HL-60 (cell line): ENCODE measurements at regions not wholly inside any gene's neighbourhood (a gene's known extent, or its start where the extent isn't known, plus 50 kb on each side); places are given as distances from the start of the nearest gene placed in this dataset.
A peak's percentile ranks its signal among the peaks of the same experiment; 100 is the strongest.

Source experiments
- GABPA ChIP-seq: IDR thresholded peaks from 2 replicates; pipeline ENCODE4 v1.6.1; 2012; ENCODE audit warnings: low read depth
- POLR2AphosphoS5 ChIP-seq: IDR thresholded peaks from 2 replicates; pipeline ENCODE4 v1.6.1; 2012; ENCODE audit warnings: low read depth
- SPI1 ChIP-seq: IDR thresholded peaks from 2 replicates; pipeline ENCODE4 v1.6.1; 2012; ENCODE audit warnings: low read depth, mild to moderate bottlenecking, borderline replicate concordance
- TF ChIP-seq, protein P1 (sequence below): IDR thresholded peaks from one replicate; pipeline ENCODE4 v1.5.1; 2011; ENCODE audit warnings: low read length, control low read depth, inconsistent platforms; ENCODE audit not compliant: insufficient read depth
- TF ChIP-seq, protein P2 (sequence below): IDR thresholded peaks from 2 replicates; pipeline ENCODE4 v1.6.1; 2012; ENCODE audit warnings: low read depth; ENCODE audit not compliant: insufficient replicate concordance

DNA sequence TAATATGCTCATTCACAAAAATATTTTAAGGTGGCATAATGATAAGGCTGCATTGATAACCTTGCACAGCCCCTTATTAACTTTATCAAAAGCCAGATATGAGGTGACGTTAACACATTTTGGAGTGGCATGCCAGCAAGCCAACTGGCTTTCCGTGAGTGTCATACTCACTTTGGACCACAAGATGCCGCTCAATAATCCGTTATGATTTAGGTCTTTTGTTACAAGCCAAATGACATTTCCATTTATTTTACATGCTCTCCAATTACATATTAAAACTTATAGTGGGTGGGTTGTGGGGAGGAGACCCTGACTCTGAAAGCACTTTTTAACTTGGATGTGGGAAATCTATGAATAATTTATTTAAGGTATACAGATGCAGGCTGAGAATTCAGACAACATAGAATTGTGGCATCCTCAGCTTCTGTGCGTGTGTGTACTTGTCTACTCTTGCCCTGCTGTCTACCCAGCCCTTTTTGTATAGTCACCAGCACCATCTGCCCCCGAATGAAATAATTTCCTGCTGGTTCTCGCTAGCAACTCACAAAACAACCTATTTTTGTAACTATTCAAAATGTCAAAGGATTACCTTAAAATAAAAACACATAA, 305.1 kb downstream of the PSAT1 start:
- TF ChIP-seq, protein P1, sequence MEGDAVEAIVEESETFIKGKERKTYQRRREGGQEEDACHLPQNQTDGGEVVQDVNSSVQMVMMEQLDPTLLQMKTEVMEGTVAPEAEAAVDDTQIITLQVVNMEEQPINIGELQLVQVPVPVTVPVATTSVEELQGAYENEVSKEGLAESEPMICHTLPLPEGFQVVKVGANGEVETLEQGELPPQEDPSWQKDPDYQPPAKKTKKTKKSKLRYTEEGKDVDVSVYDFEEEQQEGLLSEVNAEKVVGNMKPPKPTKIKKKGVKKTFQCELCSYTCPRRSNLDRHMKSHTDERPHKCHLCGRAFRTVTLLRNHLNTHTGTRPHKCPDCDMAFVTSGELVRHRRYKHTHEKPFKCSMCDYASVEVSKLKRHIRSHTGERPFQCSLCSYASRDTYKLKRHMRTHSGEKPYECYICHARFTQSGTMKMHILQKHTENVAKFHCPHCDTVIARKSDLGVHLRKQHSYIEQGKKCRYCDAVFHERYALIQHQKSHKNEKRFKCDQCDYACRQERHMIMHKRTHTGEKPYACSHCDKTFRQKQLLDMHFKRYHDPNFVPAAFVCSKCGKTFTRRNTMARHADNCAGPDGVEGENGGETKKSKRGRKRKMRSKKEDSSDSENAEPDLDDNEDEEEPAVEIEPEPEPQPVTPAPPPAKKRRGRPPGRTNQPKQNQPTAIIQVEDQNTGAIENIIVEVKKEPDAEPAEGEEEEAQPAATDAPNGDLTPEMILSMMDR: peak; percentile 66
- no peak for TF ChIP-seq GABPA
- TF ChIP-seq, protein P2, sequence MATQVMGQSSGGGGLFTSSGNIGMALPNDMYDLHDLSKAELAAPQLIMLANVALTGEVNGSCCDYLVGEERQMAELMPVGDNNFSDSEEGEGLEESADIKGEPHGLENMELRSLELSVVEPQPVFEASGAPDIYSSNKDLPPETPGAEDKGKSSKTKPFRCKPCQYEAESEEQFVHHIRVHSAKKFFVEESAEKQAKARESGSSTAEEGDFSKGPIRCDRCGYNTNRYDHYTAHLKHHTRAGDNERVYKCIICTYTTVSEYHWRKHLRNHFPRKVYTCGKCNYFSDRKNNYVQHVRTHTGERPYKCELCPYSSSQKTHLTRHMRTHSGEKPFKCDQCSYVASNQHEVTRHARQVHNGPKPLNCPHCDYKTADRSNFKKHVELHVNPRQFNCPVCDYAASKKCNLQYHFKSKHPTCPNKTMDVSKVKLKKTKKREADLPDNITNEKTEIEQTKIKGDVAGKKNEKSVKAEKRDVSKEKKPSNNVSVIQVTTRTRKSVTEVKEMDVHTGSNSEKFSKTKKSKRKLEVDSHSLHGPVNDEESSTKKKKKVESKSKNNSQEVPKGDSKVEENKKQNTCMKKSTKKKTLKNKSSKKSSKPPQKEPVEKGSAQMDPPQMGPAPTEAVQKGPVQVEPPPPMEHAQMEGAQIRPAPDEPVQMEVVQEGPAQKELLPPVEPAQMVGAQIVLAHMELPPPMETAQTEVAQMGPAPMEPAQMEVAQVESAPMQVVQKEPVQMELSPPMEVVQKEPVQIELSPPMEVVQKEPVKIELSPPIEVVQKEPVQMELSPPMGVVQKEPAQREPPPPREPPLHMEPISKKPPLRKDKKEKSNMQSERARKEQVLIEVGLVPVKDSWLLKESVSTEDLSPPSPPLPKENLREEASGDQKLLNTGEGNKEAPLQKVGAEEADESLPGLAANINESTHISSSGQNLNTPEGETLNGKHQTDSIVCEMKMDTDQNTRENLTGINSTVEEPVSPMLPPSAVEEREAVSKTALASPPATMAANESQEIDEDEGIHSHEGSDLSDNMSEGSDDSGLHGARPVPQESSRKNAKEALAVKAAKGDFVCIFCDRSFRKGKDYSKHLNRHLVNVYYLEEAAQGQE: no peak
- TF ChIP-seq POLR2AphosphoS5: no peak
- TF ChIP-seq SPI1: no peak
